CD4-positive, alpha-beta T cell (primary cell): ENCODE measurements at regions not wholly inside any gene's neighbourhood (a gene's known extent, or its start where the extent isn't known, plus 50 kb on each side); places are given as distances from the start of the nearest gene placed in this dataset.

Experiments
- ATAC-seq: fragments of 200-7000 bp; cut with Tn5 transposase; one replicate; pipeline ENCODE4 v1.10.0; 2022; ENCODE audit warnings: mild to moderate bottlenecking; ENCODE audit not compliant: poor library complexity
- CTCF ChIA-PET: fragments of 350-600 bp; sonication (Branson Sonifier 250); formaldehyde crosslinking; loops from one replicate; lab custom pipeline; 2021; ENCODE audit warnings: antibody characterized with exemption, inconsistent platforms; lab: Charles Lee
- POLR2A ChIA-PET: fragments of 350-600 bp; sonication (Branson Sonifier 250); formaldehyde crosslinking; loops from one replicate; lab custom pipeline; 2021; ENCODE audit warnings: antibody characterized with exemption, inconsistent platforms; lab: Charles Lee
- DNase-seq, 14 experiments: peaks; one replicate each; pipeline ENCODE4 v3.0.0-alpha.2; 2013 to 2020; ENCODE audit warnings: mixed read lengths in 2 of 14
- H3K27ac ChIP-seq, 2 donors: one replicate each; pipeline versions ENCODE4 v1.5.1 to v1.7.0; 2013; ENCODE audit warnings: low read length in 2 of 2, low read depth in 1 of 2, mild to moderate bottlenecking in 1 of 2
- H3K27me3 ChIP-seq, 2 experiments: 1 replicate in 1 of 2; 2 replicates in 1 of 2; pipeline versions ENCODE4 v1.6.1 to v1.7.0; 2013; ENCODE audit warnings: low read length in 2 of 2, control low read depth in 1 of 2, mild to moderate bottlenecking in 1 of 2, moderate library complexity in 1 of 2; ENCODE audit not compliant: insufficient read depth in 2 of 2, control insufficient read depth in 1 of 2
- H3K36me3 ChIP-seq: one replicate; pipeline ENCODE4 v1.6.1; 2013; ENCODE audit warnings: low read length, control low read depth; ENCODE audit not compliant: insufficient read depth
- H3K4me1 ChIP-seq: one replicate; pipeline ENCODE4 v1.6.1; 2013; ENCODE audit warnings: low read length, control low read depth; ENCODE audit not compliant: insufficient read depth
- H3K4me3 ChIP-seq: one replicate; pipeline ENCODE4 v1.5.1; 2013; ENCODE audit warnings: mild to moderate bottlenecking, low read length, moderate library complexity
- H3K9me3 ChIP-seq, 2 experiments: 1 replicate in 1 of 2; 2 replicates in 1 of 2; pipeline versions ENCODE4 v1.6.1 to v1.7.0; 2013; ENCODE audit warnings: low read length in 2 of 2, mild to moderate bottlenecking in 2 of 2, control low read depth in 1 of 2, moderate library complexity in 1 of 2; ENCODE audit not compliant: control insufficient read depth in 1 of 2, insufficient read depth in 1 of 2
- H3K27ac Mint-ChIP-seq: one replicate; pipeline ENCODE4 v1.8.0; 2020; ENCODE audit warnings: mixed read lengths
- H3K27me3 Mint-ChIP-seq: one replicate; pipeline ENCODE4 v1.8.0; 2021; ENCODE audit warnings: mixed read lengths
- H3K36me3 Mint-ChIP-seq: one replicate; pipeline ENCODE4 v1.8.0; 2021; ENCODE audit warnings: low read depth, mixed read lengths
- H3K4me1 Mint-ChIP-seq: one replicate; pipeline ENCODE4 v1.8.0; 2021; ENCODE audit warnings: low read depth, mixed read lengths
- H3K4me3 Mint-ChIP-seq: one replicate; pipeline ENCODE4 v1.8.0; 2020; ENCODE audit warnings: mild to moderate bottlenecking, mixed read lengths
- H3K9me3 Mint-ChIP-seq: one replicate; pipeline ENCODE4 v1.8.0; 2020; ENCODE audit warnings: mixed read lengths
- intact Hi-C, 2 experiments: fragments of 100-400 bp; cut with DNase I in 1 of 2; cut with micrococcal nuclease in 1 of 2; formaldehyde crosslinking; loops; one replicate each; pipeline versions ENCODE4 v1.15.1 to v1.9.0; 2023 to 2025; cut with DNase I, micrococcal nuclease
- TF ChIP-seq, protein P1 (sequence below): fragments of 200-600 bp; IDR thresholded peaks from one replicate; pipeline ENCODE4 v1.8.0; 2022; ENCODE audit warnings: antibody characterized with exemption, mild to moderate bottlenecking

DNA sequence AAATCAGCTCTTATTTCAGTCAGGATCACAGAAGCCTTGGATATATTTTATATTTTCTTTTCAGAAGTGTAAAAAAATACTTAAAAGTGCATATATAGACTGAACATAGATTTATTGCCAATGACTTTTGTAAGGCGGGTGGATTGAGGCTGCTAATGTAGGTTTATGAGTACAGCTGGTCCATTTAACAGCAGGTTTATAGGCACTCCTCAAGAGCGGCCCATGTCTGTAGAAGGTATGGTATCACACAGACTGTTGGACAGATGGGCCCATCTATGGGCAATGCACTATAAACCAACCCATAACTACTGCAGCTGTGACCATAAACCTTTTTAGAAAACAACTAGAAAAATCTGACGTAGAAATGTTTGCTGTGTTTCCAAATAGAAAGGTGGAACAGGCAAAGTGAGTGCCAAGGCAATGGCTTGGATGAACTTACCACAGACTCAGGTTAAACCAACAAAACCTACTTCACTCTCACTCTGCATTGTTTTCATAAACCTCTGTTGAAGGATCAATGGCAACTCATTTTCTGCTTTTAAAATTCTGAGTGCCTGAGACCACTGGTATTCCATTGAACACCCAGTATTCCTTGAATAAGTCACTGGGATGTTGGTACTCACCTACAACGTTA is 170.6 kb upstream of the EYA4 start:
- ChIA-PET POLR2A (no interaction called here), CTCF (interaction anchor here (1.3 kb wide), 1 partner anchor 22 kb away, joined by 5 read pairs; no protein-coding TSS in a partner anchor)
- Histone ChIP-seq H3K36me3 (no peaks in the 10 kb centered on the region), H3K4me3 (no peak overlapping the region), H3K9me3 (no peaks in the 10 kb centered on the region), H3K27me3 (no peaks in the 10 kb centered on the region), H3K4me1 (no peaks in the 10 kb centered on the region), H3K27ac (no peak overlapping the region)
- H3K4me3 Mint-ChIP-seq: no peak overlapping the region
- intact Hi-C loops: no loop called here
- H3K27ac Mint-ChIP-seq: no peak overlapping the region
- ATAC-seq (no peak), DNase-seq (no peak)
- no peaks in the 10 kb centered on the region for H3K27me3 Mint-ChIP-seq
- TF ChIP-seq, protein P1, sequence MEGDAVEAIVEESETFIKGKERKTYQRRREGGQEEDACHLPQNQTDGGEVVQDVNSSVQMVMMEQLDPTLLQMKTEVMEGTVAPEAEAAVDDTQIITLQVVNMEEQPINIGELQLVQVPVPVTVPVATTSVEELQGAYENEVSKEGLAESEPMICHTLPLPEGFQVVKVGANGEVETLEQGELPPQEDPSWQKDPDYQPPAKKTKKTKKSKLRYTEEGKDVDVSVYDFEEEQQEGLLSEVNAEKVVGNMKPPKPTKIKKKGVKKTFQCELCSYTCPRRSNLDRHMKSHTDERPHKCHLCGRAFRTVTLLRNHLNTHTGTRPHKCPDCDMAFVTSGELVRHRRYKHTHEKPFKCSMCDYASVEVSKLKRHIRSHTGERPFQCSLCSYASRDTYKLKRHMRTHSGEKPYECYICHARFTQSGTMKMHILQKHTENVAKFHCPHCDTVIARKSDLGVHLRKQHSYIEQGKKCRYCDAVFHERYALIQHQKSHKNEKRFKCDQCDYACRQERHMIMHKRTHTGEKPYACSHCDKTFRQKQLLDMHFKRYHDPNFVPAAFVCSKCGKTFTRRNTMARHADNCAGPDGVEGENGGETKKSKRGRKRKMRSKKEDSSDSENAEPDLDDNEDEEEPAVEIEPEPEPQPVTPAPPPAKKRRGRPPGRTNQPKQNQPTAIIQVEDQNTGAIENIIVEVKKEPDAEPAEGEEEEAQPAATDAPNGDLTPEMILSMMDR: no peak
- no peaks in the 10 kb centered on the region for H3K9me3 Mint-ChIP-seq
- no peaks in the 10 kb centered on the region for H3K4me1 Mint-ChIP-seq
- no peaks in the 10 kb centered on the region for H3K36me3 Mint-ChIP-seq

DNA sequence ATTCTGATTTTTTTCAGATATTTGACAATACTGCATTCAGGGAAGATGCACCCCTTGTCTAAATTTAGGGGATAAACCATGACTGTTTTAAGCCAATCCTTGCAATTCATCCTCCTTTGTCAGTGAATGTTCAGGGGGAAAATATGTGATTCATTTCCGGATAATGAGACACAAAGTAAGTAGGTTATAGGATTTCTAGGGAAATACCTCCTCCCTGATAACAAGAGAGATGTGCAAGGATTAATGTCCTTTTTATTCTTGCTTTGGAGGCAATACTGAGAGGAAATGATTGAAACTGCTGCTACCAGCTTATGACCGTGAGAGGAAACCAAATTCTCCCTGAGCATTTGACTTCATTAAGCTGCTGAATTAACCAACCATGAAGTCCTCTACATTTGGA is 161.3 kb upstream of the EYA4 start:
- H3K4me3 Mint-ChIP-seq: no peak overlapping the region
- no peak overlapping the region for H3K4me3 ChIP-seq
- H3K4me1 Mint-ChIP-seq: no peaks in the 10 kb centered on the region
- no peaks in the 10 kb centered on the region for H3K27me3 ChIP-seq
- H3K27ac ChIP-seq: no peak overlapping the region
- no peaks in the 10 kb centered on the region for H3K36me3 Mint-ChIP-seq
- ChIA-PET CTCF (no interaction called here), POLR2A (no interaction called here)
- H3K27ac Mint-ChIP-seq: no peak overlapping the region
- no peaks in the 10 kb centered on the region for H3K36me3 ChIP-seq
- H3K9me3 ChIP-seq: no peaks in the 10 kb centered on the region
- H3K4me1 ChIP-seq: no peaks in the 10 kb centered on the region
- H3K27me3 Mint-ChIP-seq: peaks cover 6% of the 10 kb centered on the region
- DNase-seq (no peak), ATAC-seq (no peak)
- TF ChIP-seq, protein P1: no peak
- intact Hi-C loops: no loop called here
- H3K9me3 Mint-ChIP-seq: no peaks in the 10 kb centered on the region

DNA sequence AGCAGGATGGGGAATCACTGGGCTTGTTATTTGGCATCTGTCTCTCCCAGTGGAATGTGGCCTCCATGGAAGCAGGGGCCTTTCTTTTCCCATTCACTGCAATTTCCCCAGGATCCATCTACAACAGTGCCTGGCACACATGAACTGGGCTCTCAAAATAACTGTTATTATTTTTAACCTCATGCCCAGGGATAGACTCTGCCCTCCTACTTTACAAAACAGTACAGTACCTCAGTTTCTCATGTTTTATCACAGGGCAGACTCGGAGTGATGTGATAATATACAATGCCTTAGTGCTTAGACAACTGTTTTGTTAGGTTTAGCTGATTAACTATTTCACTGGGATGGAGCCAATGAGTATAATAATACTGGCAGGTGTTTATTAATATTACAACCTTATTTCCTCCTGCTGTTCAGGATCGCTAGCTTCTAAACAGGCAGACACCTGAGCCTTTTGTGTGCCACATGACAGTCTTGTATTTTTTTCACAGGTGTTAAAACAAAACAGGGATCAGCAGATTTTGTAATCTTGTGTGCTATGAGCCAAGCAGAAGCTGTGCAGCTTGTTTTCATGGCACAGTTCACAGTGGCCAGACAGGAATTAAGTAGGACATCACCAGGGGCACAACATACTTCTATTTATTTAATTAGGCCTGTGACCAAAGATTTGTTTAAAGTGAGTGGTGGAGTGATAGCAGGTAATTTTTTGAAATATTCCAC is 157.7 kb upstream of the EYA4 start:
- no peaks in the 10 kb centered on the region for H3K36me3 Mint-ChIP-seq
- Histone ChIP-seq H3K4me3 (no peak overlapping the region), H3K9me3 (no peaks in the 10 kb centered on the region), H3K4me1 (no peaks in the 10 kb centered on the region), H3K36me3 (no peaks in the 10 kb centered on the region), H3K27me3 (no peaks in the 10 kb centered on the region), H3K27ac (no peak overlapping the region)
- H3K4me1 Mint-ChIP-seq: no peaks in the 10 kb centered on the region
- intact Hi-C loops: no loop called here
- POLR2A ChIA-PET: no interaction called here
- ATAC-seq: no peak
- no peak for DNase-seq
- no peaks in the 10 kb centered on the region for H3K9me3 Mint-ChIP-seq
- no peaks in the 10 kb centered on the region for H3K27me3 Mint-ChIP-seq
- TF ChIP-seq, protein P1: no peak
- H3K4me3 Mint-ChIP-seq: no peak overlapping the region
- H3K27ac Mint-ChIP-seq: no peak overlapping the region
- CTCF ChIA-PET: no interaction called here
